ENCODE measurements at regions not wholly inside any gene's neighbourhood (a gene's known extent, or its start where the extent isn't known, plus 50 kb on each side); places are given as distances from the start of the nearest gene placed in this dataset.

DNA sequence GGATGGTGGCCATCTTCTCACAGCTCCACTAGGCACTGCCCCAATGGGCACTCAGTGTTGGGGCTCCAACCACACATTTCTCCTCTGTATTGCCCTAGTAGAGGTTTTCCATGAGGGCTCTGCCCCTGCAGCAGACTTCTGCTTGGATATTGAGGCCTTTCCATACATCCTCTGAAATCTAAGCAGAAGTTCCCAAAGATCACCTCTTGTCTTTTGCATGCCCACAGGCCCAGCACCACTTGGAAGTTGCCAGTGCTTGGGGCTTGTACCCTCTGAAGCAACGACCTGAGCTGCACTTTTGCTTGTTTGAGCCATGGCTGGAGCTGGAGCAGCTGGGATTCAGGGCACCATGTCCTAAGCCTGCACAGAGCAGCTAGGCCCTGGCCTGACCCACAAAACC lies 189.1 kb upstream of the EYS start:
- POLR2A ChIA-PET: no interaction called here
- no peak overlapping the region for H3K4me3 ChIP-seq (ENCODE audit: low read depth, low read length)
- CTCF ChIA-PET: no interaction called here
- no peaks in the 10 kb centered on the region for H3K4me1 ChIP-seq (ENCODE audit: control insufficient read depth, insufficient read depth, low read length)
- H3K9me3 ChIP-seq (ENCODE audit: control insufficient read depth, insufficient read depth, low read depth, low read length): no peaks in the 10 kb centered on the region
- no peaks in the 10 kb centered on the region for H3K36me3 ChIP-seq (ENCODE audit: control insufficient read depth in 2 of 2, insufficient read depth in 1 of 2, low read length in 2 of 2)
- TF ChIP-seq ZNF146 (tag by site-specific recombination; IDR thresholded peaks at IDR 0.05) (no peak), ZNF16 (tag by site-specific recombination; IDR thresholded peaks at IDR 0.05; ENCODE audit: low read depth) (no peak), REST (tag by site-specific recombination; IDR thresholded peaks at IDR 0.05) (no peak), CTCF (tag by site-specific recombination; IDR thresholded peaks at IDR 0.05) (no peak), HOXD13 (CRISPR knock-in tag; IDR thresholded peaks at IDR 0.05; ENCODE audit: borderline replicate concordance) (no peak), ZNF596 (tag by site-specific recombination; IDR thresholded peaks at IDR 0.05) (no peak), YY1 (tag by site-specific recombination; IDR thresholded peaks at IDR 0.05) (no peak), ZNF398 (tag by site-specific recombination; IDR thresholded peaks at IDR 0.05) (no peak), ZIC2 (tag by site-specific recombination; IDR thresholded peaks at IDR 0.05) (no peak), ZBTB21 (tag by site-specific recombination; IDR thresholded peaks at IDR 0.05) (no peak), ZBTB49 (tag by site-specific recombination; IDR thresholded peaks at IDR 0.05; ENCODE audit: low read depth) (no peak), ZBTB1 (tag by site-specific recombination; IDR thresholded peaks at IDR 0.05) (no peak), ZBTB7A (tag by site-specific recombination; IDR thresholded peaks at IDR 0.05; ENCODE audit: low read depth) (no peak), ZNF214 (tag by site-specific recombination; IDR thresholded peaks at IDR 0.05; ENCODE audit: borderline replicate concordance) (no peak), INSM2 (tag by site-specific recombination; IDR thresholded peaks at IDR 0.05) (no peak), ZNF184 (tag by site-specific recombination; IDR thresholded peaks at IDR 0.05) (no peak), ZNF148 (tag by site-specific recombination; IDR thresholded peaks at IDR 0.05; ENCODE audit: borderline replicate concordance) (no peak), ZNF585B (tag by site-specific recombination; IDR thresholded peaks at IDR 0.05) (no peak)
- TF ChIP-seq, protein P1, sequence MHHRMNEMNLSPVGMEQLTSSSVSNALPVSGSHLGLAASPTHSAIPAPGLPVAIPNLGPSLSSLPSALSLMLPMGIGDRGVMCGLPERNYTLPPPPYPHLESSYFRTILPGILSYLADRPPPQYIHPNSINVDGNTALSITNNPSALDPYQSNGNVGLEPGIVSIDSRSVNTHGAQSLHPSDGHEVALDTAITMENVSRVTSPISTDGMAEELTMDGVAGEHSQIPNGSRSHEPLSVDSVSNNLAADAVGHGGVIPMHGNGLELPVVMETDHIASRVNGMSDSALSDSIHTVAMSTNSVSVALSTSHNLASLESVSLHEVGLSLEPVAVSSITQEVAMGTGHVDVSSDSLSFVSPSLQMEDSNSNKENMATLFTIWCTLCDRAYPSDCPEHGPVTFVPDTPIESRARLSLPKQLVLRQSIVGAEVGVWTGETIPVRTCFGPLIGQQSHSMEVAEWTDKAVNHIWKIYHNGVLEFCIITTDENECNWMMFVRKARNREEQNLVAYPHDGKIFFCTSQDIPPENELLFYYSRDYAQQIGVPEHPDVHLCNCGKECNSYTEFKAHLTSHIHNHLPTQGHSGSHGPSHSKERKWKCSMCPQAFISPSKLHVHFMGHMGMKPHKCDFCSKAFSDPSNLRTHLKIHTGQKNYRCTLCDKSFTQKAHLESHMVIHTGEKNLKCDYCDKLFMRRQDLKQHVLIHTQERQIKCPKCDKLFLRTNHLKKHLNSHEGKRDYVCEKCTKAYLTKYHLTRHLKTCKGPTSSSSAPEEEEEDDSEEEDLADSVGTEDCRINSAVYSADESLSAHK (tag by site-specific recombination; IDR thresholded peaks at IDR 0.05): no peak
- H3K27ac ChIP-seq (ENCODE audit: extremely low read depth, low read depth, low read length): no peak overlapping the region

Measured in HEK293 (cell line).